Osteoblast (primary cell): ENCODE measurements at regions not wholly inside any gene's neighbourhood (a gene's known extent, or its start where the extent isn't known, plus 50 kb on each side); places are given as distances from the start of the nearest gene placed in this dataset.

Experiments
- DNase-seq: peaks from one replicate; pipeline ENCODE4 v3.0.0; 2011; ENCODE audit warnings: low spot score, mixed read lengths; ENCODE audit not compliant: insufficient read length; ENCODE audit errors: missing footprints
- H2AFZ ChIP-seq: 2 replicates; pipeline ENCODE4 v1.6.0; 2011; ENCODE audit warnings: mild to moderate bottlenecking, low read length
- H3K27ac ChIP-seq: 2 replicates; pipeline ENCODE4 v1.5.1; 2011; ENCODE audit warnings: mild to moderate bottlenecking, low read depth, low read length, moderate library complexity
- H3K27me3 ChIP-seq: 2 replicates; pipeline ENCODE4 v1.6.0; 2012; ENCODE audit warnings: mild to moderate bottlenecking, control low read depth, inconsistent platforms, low read length, moderate library complexity; ENCODE audit not compliant: insufficient read depth
- H3K36me3 ChIP-seq: 2 replicates; pipeline ENCODE4 v1.5.1; 2011; ENCODE audit warnings: mild to moderate bottlenecking, low read length, control low read depth, moderate library complexity; ENCODE audit not compliant: insufficient read depth
- H3K4me1 ChIP-seq: 2 replicates; pipeline ENCODE4 v1.5.1; 2011; ENCODE audit warnings: mild to moderate bottlenecking, low read length, control low read depth, moderate library complexity; ENCODE audit not compliant: insufficient read depth
- H3K4me2 ChIP-seq: 2 replicates; pipeline ENCODE4 v1.6.0; 2011; ENCODE audit warnings: mild to moderate bottlenecking, low read length; ENCODE audit not compliant: insufficient read depth
- H3K4me3 ChIP-seq: fragments of 200-600 bp; sonication (generic); 3 replicates; pipeline ENCODE4 v1.5.1; 2012; ENCODE audit warnings: mild to moderate bottlenecking, low read length, inconsistent platforms; ENCODE audit not compliant: insufficient read depth
- H3K79me2 ChIP-seq: 2 replicates; pipeline ENCODE4 v1.6.0; 2012; ENCODE audit warnings: mild to moderate bottlenecking, low read length, control low read depth, inconsistent platforms; ENCODE audit not compliant: insufficient read depth
- H3K9me3 ChIP-seq: 2 replicates; pipeline ENCODE4 v1.5.1; 2011; ENCODE audit warnings: low read depth, low read length, control low read depth
- H4K20me1 ChIP-seq: 2 replicates; pipeline ENCODE4 v1.6.0; 2012; ENCODE audit warnings: mild to moderate bottlenecking, low read length, control low read depth; ENCODE audit not compliant: insufficient read depth
- TF ChIP-seq, protein P1 (sequence below): IDR thresholded peaks from 2 replicates; pipeline ENCODE4 v1.5.1; 2011; ENCODE audit warnings: mild to moderate bottlenecking, low read depth, low read length, moderate library complexity; ENCODE audit errors: extremely low read depth

DNA sequence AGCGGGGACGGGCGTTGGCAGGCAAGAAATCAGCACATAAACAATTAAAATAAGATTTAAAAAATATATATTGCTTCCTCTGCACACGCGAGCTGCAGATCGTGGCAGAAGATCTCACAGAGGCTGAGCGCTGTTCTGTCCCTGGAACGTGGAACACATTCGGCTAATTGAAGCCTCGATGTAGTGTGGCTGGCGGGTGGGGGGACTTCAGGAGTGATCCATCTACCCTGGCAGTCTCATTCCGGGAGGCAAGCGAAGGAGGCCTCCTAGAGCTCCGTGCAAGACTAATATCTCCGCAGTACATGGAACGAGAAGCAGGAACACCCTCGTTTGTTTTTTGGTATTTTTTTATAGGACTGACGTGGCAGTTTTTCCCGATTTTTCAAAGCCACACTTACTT, 402.4 kb downstream of the MN1 start:
- TF ChIP-seq, protein P1, sequence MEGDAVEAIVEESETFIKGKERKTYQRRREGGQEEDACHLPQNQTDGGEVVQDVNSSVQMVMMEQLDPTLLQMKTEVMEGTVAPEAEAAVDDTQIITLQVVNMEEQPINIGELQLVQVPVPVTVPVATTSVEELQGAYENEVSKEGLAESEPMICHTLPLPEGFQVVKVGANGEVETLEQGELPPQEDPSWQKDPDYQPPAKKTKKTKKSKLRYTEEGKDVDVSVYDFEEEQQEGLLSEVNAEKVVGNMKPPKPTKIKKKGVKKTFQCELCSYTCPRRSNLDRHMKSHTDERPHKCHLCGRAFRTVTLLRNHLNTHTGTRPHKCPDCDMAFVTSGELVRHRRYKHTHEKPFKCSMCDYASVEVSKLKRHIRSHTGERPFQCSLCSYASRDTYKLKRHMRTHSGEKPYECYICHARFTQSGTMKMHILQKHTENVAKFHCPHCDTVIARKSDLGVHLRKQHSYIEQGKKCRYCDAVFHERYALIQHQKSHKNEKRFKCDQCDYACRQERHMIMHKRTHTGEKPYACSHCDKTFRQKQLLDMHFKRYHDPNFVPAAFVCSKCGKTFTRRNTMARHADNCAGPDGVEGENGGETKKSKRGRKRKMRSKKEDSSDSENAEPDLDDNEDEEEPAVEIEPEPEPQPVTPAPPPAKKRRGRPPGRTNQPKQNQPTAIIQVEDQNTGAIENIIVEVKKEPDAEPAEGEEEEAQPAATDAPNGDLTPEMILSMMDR, result no peak
- H3K4me2 ChIP-seq, result peak overlapping the region; percentile 8
- DNase-seq, result no peak
- H3K4me3 ChIP-seq, result no peak overlapping the region
- H4K20me1 ChIP-seq, result no peaks in the 10 kb centered on the region
- no peaks in the 10 kb centered on the region for H3K79me2 ChIP-seq
- H3K36me3 ChIP-seq, result no peaks in the 10 kb centered on the region
- H3K4me1 ChIP-seq, result no peaks in the 10 kb centered on the region
- H3K27me3 ChIP-seq, result peaks cover 27% of the 10 kb centered on the region
- no peak overlapping the region for H3K27ac ChIP-seq
- H2AFZ ChIP-seq, result no peak overlapping the region
- H3K9me3 ChIP-seq, result no peaks in the 10 kb centered on the region

DNA sequence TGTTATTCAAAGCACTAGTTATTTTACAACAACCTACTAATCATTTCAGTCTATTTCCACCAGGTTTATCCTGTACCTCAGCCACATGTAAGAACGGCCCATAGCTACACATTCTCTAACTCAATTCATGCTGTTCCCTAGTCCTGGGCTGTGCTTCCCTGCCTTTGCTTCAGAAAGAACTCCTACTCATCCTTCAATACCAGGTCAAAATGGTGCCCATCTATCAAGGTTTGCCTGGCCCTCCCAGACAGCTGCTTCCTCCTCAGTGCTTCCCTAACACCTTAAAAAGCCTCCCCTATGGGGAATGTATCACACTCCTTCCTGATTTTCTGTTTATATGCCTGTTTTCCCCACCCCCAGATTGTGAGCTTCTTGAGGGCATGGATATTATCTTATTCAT, 400.7 kb downstream of the MN1 start:
- Histone ChIP-seq H4K20me1 (no peaks in the 10 kb centered on the region), H3K4me3 (no peak overlapping the region), H3K27ac (no peak overlapping the region), H3K79me2 (no peaks in the 10 kb centered on the region), H2AFZ (no peak overlapping the region), H3K27me3 (peaks cover 23% of the 10 kb centered on the region), H3K4me1 (no peaks in the 10 kb centered on the region), H3K9me3 (no peaks in the 10 kb centered on the region), H3K36me3 (no peaks in the 10 kb centered on the region), H3K4me2 (no peak overlapping the region)
- DNase-seq, result no peak
- TF ChIP-seq, protein P1, result no peak

DNA sequence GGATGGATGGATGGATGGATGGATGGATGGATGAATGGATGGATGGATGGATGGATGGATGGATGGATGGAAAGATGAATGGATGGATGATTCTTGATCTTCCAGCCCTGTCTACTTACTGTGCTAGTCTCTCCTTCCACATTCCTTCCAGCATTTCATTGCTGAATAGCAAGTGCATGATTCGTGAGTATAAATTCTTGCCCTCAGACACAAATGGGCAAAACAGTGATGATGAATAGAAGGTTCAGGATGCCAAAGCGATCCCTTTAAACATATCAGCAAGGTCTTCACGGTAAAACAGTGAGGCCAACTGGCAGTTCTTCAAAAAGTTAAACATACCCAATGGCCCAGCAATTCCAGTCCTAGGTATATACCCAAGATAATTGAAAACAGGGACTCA, 400.2 kb downstream of the MN1 start:
- H3K36me3 ChIP-seq, result no peaks in the 10 kb centered on the region
- H3K27ac ChIP-seq, result no peak overlapping the region
- H3K9me3 ChIP-seq, result no peaks in the 10 kb centered on the region
- H3K4me1 ChIP-seq, result no peaks in the 10 kb centered on the region
- H2AFZ ChIP-seq, result no peak overlapping the region
- peaks cover 22% of the 10 kb centered on the region for H3K27me3 ChIP-seq
- no peak overlapping the region for H3K4me2 ChIP-seq
- H3K4me3 ChIP-seq, result no peak overlapping the region
- H4K20me1 ChIP-seq, result no peaks in the 10 kb centered on the region
- TF ChIP-seq, protein P1, result no peak
- DNase-seq, result no peak
- H3K79me2 ChIP-seq, result no peaks in the 10 kb centered on the region

DNA sequence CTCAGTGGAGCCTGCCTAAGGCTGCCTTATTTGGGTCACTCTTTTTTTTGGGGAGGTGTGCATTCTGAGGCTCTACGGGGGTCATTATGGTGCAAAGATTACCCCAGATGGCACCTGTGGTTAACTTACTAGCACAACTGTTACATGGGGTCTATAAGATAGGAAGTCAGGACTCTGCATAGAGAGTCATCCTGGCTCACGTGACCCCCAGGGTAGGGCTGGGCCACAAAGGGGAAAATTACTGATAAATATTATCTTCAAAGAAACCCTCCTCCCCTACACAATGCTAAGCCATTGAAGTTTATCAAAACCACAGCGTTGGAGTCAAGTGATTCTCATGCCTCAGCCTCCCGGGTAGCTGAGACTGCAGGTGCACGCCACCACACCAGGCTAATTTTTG, 397.1 kb downstream of the MN1 start:
- H3K4me1 ChIP-seq, result no peaks in the 10 kb centered on the region
- H3K36me3 ChIP-seq, result no peaks in the 10 kb centered on the region
- H3K9me3 ChIP-seq, result no peaks in the 10 kb centered on the region
- no peaks in the 10 kb centered on the region for H4K20me1 ChIP-seq
- H3K79me2 ChIP-seq, result no peaks in the 10 kb centered on the region
- DNase-seq, result no peak
- TF ChIP-seq, protein P1, result no peak
- H3K27ac ChIP-seq, result no peak overlapping the region
- H3K4me3 ChIP-seq, result no peak overlapping the region
- H3K4me2 ChIP-seq, result no peak overlapping the region
- H3K27me3 ChIP-seq, result peaks cover 22% of the 10 kb centered on the region
- H2AFZ ChIP-seq, result no peak overlapping the region
